ENCODE measurements at regions not wholly inside any gene's neighbourhood (a gene's known extent, or its start where the extent isn't known, plus 50 kb on each side); places are given as distances from the start of the nearest gene placed in this dataset.

DNA sequence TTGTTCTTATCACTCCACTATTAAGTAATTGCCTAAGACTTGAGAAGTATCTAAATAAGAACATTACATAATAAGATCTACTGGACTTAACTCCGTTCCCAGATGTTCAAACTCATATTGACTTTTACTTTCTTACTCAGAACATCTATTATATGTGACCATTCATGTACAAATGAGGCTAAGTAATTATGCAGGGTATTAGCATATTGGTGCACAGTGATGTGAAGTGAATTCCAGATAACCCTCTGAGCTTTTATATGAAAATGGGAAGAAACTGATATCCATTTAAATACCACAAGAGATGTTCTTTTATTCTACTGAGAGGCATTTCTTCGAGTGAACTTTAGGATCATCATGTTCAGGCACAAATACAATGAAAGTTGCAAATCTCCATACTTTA, 135.7 kb downstream of the ZPLD1 start:
- no peak overlapping the region for H3K27ac ChIP-seq (ENCODE audit: low read length)
- no peaks in the 10 kb centered on the region for H3K27me3 ChIP-seq (ENCODE audit: insufficient read depth, low read depth, low read length)
- H3K36me3 ChIP-seq (ENCODE audit: insufficient read depth, low read length): no peaks in the 10 kb centered on the region
- TF ChIP-seq, protein P1, sequence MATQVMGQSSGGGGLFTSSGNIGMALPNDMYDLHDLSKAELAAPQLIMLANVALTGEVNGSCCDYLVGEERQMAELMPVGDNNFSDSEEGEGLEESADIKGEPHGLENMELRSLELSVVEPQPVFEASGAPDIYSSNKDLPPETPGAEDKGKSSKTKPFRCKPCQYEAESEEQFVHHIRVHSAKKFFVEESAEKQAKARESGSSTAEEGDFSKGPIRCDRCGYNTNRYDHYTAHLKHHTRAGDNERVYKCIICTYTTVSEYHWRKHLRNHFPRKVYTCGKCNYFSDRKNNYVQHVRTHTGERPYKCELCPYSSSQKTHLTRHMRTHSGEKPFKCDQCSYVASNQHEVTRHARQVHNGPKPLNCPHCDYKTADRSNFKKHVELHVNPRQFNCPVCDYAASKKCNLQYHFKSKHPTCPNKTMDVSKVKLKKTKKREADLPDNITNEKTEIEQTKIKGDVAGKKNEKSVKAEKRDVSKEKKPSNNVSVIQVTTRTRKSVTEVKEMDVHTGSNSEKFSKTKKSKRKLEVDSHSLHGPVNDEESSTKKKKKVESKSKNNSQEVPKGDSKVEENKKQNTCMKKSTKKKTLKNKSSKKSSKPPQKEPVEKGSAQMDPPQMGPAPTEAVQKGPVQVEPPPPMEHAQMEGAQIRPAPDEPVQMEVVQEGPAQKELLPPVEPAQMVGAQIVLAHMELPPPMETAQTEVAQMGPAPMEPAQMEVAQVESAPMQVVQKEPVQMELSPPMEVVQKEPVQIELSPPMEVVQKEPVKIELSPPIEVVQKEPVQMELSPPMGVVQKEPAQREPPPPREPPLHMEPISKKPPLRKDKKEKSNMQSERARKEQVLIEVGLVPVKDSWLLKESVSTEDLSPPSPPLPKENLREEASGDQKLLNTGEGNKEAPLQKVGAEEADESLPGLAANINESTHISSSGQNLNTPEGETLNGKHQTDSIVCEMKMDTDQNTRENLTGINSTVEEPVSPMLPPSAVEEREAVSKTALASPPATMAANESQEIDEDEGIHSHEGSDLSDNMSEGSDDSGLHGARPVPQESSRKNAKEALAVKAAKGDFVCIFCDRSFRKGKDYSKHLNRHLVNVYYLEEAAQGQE (IDR thresholded peaks at IDR 0.05; ENCODE audit: borderline replicate concordance): no peak
- TF ChIP-seq POLR2AphosphoS5 (IDR thresholded peaks at IDR 0.05) (no peak), MXI1 (conservative IDR thresholded peaks at IDR 0.05; ENCODE audit: poor library complexity, severe bottlenecking) (no peak), EZH2 (IDR thresholded peaks at IDR 0.05; ENCODE audit: borderline replicate concordance, insufficient read depth, low read length, poor library complexity, severe bottlenecking) (no peak), EP300 (conservative IDR thresholded peaks at IDR 0.05; ENCODE audit: poor library complexity, severe bottlenecking) (no peak), RAD21 (conservative IDR thresholded peaks at IDR 0.05) (no peak), TAF1 (IDR thresholded peaks at IDR 0.05; ENCODE audit: low read depth) (no peak), SMC3 (conservative IDR thresholded peaks at IDR 0.05; ENCODE audit: poor library complexity) (no peak)
- TF ChIP-seq, protein P2, sequence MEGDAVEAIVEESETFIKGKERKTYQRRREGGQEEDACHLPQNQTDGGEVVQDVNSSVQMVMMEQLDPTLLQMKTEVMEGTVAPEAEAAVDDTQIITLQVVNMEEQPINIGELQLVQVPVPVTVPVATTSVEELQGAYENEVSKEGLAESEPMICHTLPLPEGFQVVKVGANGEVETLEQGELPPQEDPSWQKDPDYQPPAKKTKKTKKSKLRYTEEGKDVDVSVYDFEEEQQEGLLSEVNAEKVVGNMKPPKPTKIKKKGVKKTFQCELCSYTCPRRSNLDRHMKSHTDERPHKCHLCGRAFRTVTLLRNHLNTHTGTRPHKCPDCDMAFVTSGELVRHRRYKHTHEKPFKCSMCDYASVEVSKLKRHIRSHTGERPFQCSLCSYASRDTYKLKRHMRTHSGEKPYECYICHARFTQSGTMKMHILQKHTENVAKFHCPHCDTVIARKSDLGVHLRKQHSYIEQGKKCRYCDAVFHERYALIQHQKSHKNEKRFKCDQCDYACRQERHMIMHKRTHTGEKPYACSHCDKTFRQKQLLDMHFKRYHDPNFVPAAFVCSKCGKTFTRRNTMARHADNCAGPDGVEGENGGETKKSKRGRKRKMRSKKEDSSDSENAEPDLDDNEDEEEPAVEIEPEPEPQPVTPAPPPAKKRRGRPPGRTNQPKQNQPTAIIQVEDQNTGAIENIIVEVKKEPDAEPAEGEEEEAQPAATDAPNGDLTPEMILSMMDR (IDR thresholded peaks at IDR 0.05; ENCODE audit: poor library complexity, severe bottlenecking): no peak
- H3K9ac ChIP-seq (ENCODE audit: low read length): no peak overlapping the region
- H3K9me2 ChIP-seq (ENCODE audit: insufficient read depth, low read length): no peaks in the 10 kb centered on the region
- H3K4me2 ChIP-seq (ENCODE audit: low read length): no peak overlapping the region
- H2AFZ ChIP-seq (ENCODE audit: low read depth, low read length): no peak overlapping the region
- no peaks in the 10 kb centered on the region for H3K79me2 ChIP-seq (replicated peaks; ENCODE audit: insufficient read depth, low read length)
- no peaks in the 10 kb centered on the region for H4K20me1 ChIP-seq (ENCODE audit: insufficient read depth)
- no peaks in the 10 kb centered on the region for H3K9me3 ChIP-seq (ENCODE audit: low read length)
- H3F3A ChIP-seq (ENCODE audit: insufficient read depth, low read length, poor library complexity, severe bottlenecking): no peaks in the 10 kb centered on the region
- no peak overlapping the region for H3K4me3 ChIP-seq (ENCODE audit: low read length)

DNA sequence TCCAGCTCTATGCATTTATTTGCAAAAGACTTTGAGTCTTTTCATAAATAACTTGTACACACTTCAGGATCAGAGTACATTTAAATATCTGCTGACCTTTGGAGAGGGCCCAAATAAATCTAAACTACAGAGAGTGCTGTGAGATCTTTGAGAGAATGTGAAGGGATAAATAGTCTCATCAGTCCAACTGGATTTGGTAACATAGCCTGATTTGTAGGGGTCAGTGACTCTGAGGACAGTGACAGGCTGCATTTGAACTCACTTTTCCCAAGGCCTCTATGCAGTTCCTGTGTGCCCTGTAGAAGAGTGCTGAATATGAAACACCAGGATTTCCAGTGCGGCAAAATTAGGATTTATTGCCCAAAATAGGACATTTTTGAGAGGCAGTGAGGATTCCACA, 136.2 kb downstream of the ZPLD1 start:
- Histone ChIP-seq H3K27me3 (ENCODE audit: insufficient read depth, low read depth, low read length) (no peaks in the 10 kb centered on the region), H3K36me3 (ENCODE audit: insufficient read depth, low read length) (no peaks in the 10 kb centered on the region), H3K9me2 (ENCODE audit: insufficient read depth, low read length) (no peaks in the 10 kb centered on the region), H3K4me2 (ENCODE audit: low read length) (no peak overlapping the region), H4K20me1 (ENCODE audit: insufficient read depth) (no peaks in the 10 kb centered on the region), H3F3A (ENCODE audit: insufficient read depth, low read length, poor library complexity, severe bottlenecking) (no peaks in the 10 kb centered on the region), H3K9ac (ENCODE audit: low read length) (no peak overlapping the region), H3K4me3 (ENCODE audit: low read length) (no peak overlapping the region), H2AFZ (ENCODE audit: low read depth, low read length) (no peak overlapping the region), H3K9me3 (ENCODE audit: low read length) (no peaks in the 10 kb centered on the region), H3K27ac (ENCODE audit: low read length) (no peak overlapping the region), H3K79me2 (replicated peaks; ENCODE audit: insufficient read depth, low read length) (no peaks in the 10 kb centered on the region)
- TF ChIP-seq EZH2 (IDR thresholded peaks at IDR 0.05; ENCODE audit: borderline replicate concordance, insufficient read depth, low read length, poor library complexity, severe bottlenecking): no peak
- no peak for TF ChIP-seq MXI1 (conservative IDR thresholded peaks at IDR 0.05; ENCODE audit: poor library complexity, severe bottlenecking)
- TF ChIP-seq SMC3 (conservative IDR thresholded peaks at IDR 0.05; ENCODE audit: poor library complexity): no peak
- TF ChIP-seq, protein P2 (IDR thresholded peaks at IDR 0.05; ENCODE audit: poor library complexity, severe bottlenecking): no peak
- TF ChIP-seq POLR2AphosphoS5 (IDR thresholded peaks at IDR 0.05): no peak
- TF ChIP-seq EP300 (conservative IDR thresholded peaks at IDR 0.05; ENCODE audit: poor library complexity, severe bottlenecking): no peak
- no peak for TF ChIP-seq RAD21 (conservative IDR thresholded peaks at IDR 0.05)
- TF ChIP-seq, protein P1 (IDR thresholded peaks at IDR 0.05; ENCODE audit: borderline replicate concordance): no peak
- no peak for TF ChIP-seq TAF1 (IDR thresholded peaks at IDR 0.05; ENCODE audit: low read depth)
